SK-N-SH treated with all-trans-retinoic acid at 6 μM for 48 hours (cell line): ENCODE measurements at regions not wholly inside any gene's neighbourhood (a gene's known extent, or its start where the extent isn't known, plus 50 kb on each side); places are given as distances from the start of the nearest gene placed in this dataset.

ENCODE experiments used
- ATAC-seq: fragments of 200-7000 bp; cut with Tn5 transposase; 3 replicates; pipeline ENCODE4 v1.9.1; 2020; ENCODE audit warnings: mild to moderate bottlenecking, moderate library complexity
- ARNTL ChIP-seq: fragments of 450-650 bp; formaldehyde crosslinking; IDR thresholded peaks from 2 replicates; pipeline ENCODE4 v1.5.0; 2020; ENCODE audit warnings: low read depth, mild to moderate bottlenecking, moderate library complexity, borderline replicate concordance
- BACH2 ChIP-seq: fragments of 250-450 bp; sonication (Bioruptor Pico); IDR thresholded peaks from 2 replicates; pipeline ENCODE4 v1.9.0; 2021; ENCODE audit warnings: mild to moderate bottlenecking, borderline replicate concordance
- CSDC2 ChIP-seq: fragments of 250-450 bp; sonication (Bioruptor Pico); IDR thresholded peaks from 2 replicates; pipeline ENCODE4 v1.5.0; 2020; ENCODE audit warnings: mild to moderate bottlenecking, moderate library complexity
- ESRRG ChIP-seq: fragments of 250-450 bp; sonication (Bioruptor Pico); IDR thresholded peaks from 2 replicates; pipeline ENCODE4 v1.6.1; 2021; ENCODE audit warnings: mild to moderate bottlenecking
- GLIS3 ChIP-seq: fragments of 250-450 bp; sonication (Bioruptor Pico); IDR thresholded peaks from 2 replicates; pipeline ENCODE4 v1.5.0; 2020; ENCODE audit warnings: mild to moderate bottlenecking, moderate library complexity
- ISL1 ChIP-seq: fragments of 250-450 bp; sonication (Bioruptor Pico); IDR thresholded peaks from 2 replicates; pipeline ENCODE4 v2.1.2; 2022; ENCODE audit warnings: mild to moderate bottlenecking, moderate library complexity
- OSR1 ChIP-seq: fragments of 250-450 bp; sonication (Bioruptor Pico); IDR thresholded peaks from 2 replicates; pipeline ENCODE4 v1.8.0; 2022; ENCODE audit warnings: moderate library complexity, mild to moderate bottlenecking, inconsistent platforms
- PPARA ChIP-seq: fragments of 250-450 bp; sonication (Bioruptor Pico); IDR thresholded peaks from 2 replicates; pipeline ENCODE4 v1.5.0; 2020; ENCODE audit warnings: mild to moderate bottlenecking, borderline replicate concordance
- RARB ChIP-seq: fragments of 250-450 bp; sonication (Bioruptor Pico); IDR thresholded peaks from 2 replicates; pipeline ENCODE4 v1.8.0; 2021; ENCODE audit warnings: mild to moderate bottlenecking, moderate library complexity
- SNAI2 ChIP-seq: fragments of 250-450 bp; sonication (Bioruptor Pico); IDR thresholded peaks from 2 replicates; pipeline ENCODE4 v1.5.0; 2020; ENCODE audit warnings: mild to moderate bottlenecking, moderate library complexity
- TCF4 ChIP-seq: fragments of 250-450 bp; sonication (Bioruptor Pico); IDR thresholded peaks from 2 replicates; pipeline ENCODE4 v1.8.0; 2021; ENCODE audit warnings: mild to moderate bottlenecking, moderate library complexity, borderline replicate concordance
- ZC3H10 ChIP-seq: fragments of 250-450 bp; sonication (Bioruptor Pico); IDR thresholded peaks from 2 replicates; pipeline ENCODE4 v1.5.1; 2021; ENCODE audit warnings: mild to moderate bottlenecking, moderate library complexity
- ZFP3 ChIP-seq: fragments of 250-450 bp; sonication (Bioruptor Pico); IDR thresholded peaks from 2 replicates; pipeline ENCODE4 v1.5.0; 2020; ENCODE audit warnings: mild to moderate bottlenecking, moderate library complexity
- ZFP30 ChIP-seq: fragments of 450-650 bp; formaldehyde crosslinking; IDR thresholded peaks from 2 replicates; pipeline ENCODE4 v1.5.0; 2022; ENCODE audit warnings: mild to moderate bottlenecking, moderate library complexity
- ZNF565 ChIP-seq: fragments of 450-650 bp; formaldehyde crosslinking; conservative IDR thresholded peaks from 2 replicates; pipeline ENCODE4 v1.5.0; 2020; ENCODE audit warnings: low read depth, mild to moderate bottlenecking, moderate library complexity
- ZNF70 ChIP-seq: fragments of 450-650 bp; formaldehyde crosslinking; IDR thresholded peaks from 2 replicates; pipeline ENCODE4 v1.5.0; 2020; ENCODE audit warnings: mild to moderate bottlenecking, moderate library complexity
- TF ChIP-seq, protein P1 (sequence below): fragments of 250-450 bp; sonication (Bioruptor Pico); IDR thresholded peaks from 2 replicates; pipeline ENCODE4 v1.8.0; 2021; ENCODE audit warnings: low read depth, mild to moderate bottlenecking, moderate library complexity, borderline replicate concordance
- TF ChIP-seq, protein P2 (sequence below): fragments of 250-450 bp; sonication (Bioruptor Pico); IDR thresholded peaks from 2 replicates; pipeline ENCODE4 v1.5.1; 2021; ENCODE audit warnings: mild to moderate bottlenecking, moderate library complexity
- TF ChIP-seq, protein P3 (sequence below): fragments of 250-450 bp; sonication (Bioruptor Pico); IDR thresholded peaks from 2 replicates; pipeline ENCODE4 v1.8.0; 2020; ENCODE audit warnings: mild to moderate bottlenecking, moderate library complexity, borderline replicate concordance
- TF ChIP-seq, protein P4 (sequence below): fragments of 250-450 bp; sonication (Bioruptor Pico); IDR thresholded peaks from 2 replicates; pipeline ENCODE4 v1.5.0; 2020; ENCODE audit warnings: mild to moderate bottlenecking, moderate library complexity

DNA sequence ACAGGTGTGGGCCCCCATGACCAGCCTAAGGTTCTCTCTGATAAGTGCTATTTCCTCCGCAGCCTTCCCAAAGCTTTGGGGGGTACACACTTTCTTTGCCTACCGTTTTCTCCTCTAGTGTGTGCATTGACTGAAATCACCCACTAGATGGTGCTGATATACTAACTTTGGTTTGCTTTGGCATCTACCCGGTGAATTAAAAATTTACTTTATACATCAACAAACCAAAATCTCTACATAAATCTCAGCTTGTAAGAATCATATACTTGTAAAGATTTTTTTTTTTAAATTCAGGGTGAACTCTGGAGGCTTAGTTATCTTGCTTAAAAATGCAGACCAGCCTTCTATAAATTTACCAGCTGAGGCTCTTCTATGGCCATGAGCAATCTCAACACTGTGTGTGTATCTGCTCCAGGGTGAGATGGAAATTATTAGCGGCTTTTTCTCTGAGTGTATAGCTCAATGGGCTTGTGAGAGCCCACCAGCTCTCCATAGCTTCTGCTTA lies 475.7 kb upstream of the TNC start:
- peak; percentile 35 for ATAC-seq
- TF ChIP-seq ZC3H10 (CRISPR knock-in tag) (no peak), ESRRG (CRISPR knock-in tag) (no peak), OSR1 (no peak), ARNTL (CRISPR knock-in tag) (no peak), RARB (CRISPR knock-in tag) (no peak), CSDC2 (CRISPR knock-in tag) (no peak), BACH2 (CRISPR knock-in tag) (no peak), ISL1 (CRISPR knock-in tag) (no peak)
- TF ChIP-seq, protein P1, sequence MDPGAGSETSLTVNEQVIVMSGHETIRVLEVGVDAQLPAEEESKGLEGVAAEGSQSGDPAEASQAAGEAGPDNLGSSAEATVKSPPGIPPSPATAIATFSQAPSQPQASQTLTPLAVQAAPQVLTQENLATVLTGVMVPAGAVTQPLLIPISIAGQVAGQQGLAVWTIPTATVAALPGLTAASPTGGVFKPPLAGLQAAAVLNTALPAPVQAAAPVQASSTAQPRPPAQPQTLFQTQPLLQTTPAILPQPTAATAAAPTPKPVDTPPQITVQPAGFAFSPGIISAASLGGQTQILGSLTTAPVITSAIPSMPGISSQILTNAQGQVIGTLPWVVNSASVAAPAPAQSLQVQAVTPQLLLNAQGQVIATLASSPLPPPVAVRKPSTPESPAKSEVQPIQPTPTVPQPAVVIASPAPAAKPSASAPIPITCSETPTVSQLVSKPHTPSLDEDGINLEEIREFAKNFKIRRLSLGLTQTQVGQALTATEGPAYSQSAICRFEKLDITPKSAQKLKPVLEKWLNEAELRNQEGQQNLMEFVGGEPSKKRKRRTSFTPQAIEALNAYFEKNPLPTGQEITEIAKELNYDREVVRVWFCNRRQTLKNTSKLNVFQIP (CRISPR knock-in tag), result no peak
- TF ChIP-seq, protein P2, sequence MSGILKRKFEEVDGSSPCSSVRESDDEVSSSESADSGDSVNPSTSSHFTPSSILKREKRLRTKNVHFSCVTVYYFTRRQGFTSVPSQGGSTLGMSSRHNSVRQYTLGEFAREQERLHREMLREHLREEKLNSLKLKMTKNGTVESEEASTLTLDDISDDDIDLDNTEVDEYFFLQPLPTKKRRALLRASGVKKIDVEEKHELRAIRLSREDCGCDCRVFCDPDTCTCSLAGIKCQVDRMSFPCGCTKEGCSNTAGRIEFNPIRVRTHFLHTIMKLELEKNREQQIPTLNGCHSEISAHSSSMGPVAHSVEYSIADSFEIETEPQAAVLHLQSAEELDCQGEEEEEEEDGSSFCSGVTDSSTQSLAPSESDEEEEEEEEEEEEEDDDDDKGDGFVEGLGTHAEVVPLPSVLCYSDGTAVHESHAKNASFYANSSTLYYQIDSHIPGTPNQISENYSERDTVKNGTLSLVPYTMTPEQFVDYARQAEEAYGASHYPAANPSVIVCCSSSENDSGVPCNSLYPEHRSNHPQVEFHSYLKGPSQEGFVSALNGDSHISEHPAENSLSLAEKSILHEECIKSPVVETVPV (CRISPR knock-in tag), result no peak
- TF ChIP-seq, protein P3, sequence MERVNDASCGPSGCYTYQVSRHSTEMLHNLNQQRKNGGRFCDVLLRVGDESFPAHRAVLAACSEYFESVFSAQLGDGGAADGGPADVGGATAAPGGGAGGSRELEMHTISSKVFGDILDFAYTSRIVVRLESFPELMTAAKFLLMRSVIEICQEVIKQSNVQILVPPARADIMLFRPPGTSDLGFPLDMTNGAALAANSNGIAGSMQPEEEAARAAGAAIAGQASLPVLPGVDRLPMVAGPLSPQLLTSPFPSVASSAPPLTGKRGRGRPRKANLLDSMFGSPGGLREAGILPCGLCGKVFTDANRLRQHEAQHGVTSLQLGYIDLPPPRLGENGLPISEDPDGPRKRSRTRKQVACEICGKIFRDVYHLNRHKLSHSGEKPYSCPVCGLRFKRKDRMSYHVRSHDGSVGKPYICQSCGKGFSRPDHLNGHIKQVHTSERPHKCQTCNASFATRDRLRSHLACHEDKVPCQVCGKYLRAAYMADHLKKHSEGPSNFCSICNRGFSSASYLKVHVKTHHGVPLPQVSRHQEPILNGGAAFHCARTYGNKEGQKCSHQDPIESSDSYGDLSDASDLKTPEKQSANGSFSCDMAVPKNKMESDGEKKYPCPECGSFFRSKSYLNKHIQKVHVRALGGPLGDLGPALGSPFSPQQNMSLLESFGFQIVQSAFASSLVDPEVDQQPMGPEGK (CRISPR knock-in tag), result no peak

DNA sequence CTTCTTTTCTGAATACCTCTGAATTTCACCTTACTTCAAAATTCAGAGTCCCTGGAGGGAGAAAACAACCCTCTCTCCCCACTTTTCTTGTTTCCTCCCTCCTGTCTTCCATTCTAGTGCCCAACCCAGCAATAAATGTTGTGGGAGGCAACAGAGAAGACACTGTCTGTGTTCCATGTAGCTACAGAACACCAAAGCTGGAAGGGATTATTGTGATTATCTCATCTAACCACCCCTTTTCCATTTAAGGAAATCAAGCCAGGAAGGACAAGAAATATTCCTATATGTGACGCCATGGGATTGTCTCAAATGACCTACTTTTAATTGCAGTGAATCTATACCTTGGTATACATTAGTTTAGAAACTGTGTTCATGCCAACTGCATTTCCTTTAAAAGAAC lies 476.6 kb upstream of the TNC start:
- TF ChIP-seq ZNF70 (CRISPR knock-in tag), result no peak
- TF ChIP-seq, protein P2 (CRISPR knock-in tag), result no peak
- no peak for TF ChIP-seq ZNF565
- TF ChIP-seq SNAI2 (CRISPR knock-in tag), result no peak
- no peak for TF ChIP-seq GLIS3 (CRISPR knock-in tag)
- no peak for TF ChIP-seq ARNTL (CRISPR knock-in tag)
- no peak for TF ChIP-seq ZFP3 (CRISPR knock-in tag)
- TF ChIP-seq ZC3H10 (CRISPR knock-in tag), result no peak
- TF ChIP-seq, protein P3 (CRISPR knock-in tag), result no peak
- no peak for TF ChIP-seq ESRRG (CRISPR knock-in tag)
- no peak for TF ChIP-seq OSR1
- TF ChIP-seq TCF4 (CRISPR knock-in tag), result no peak
- no peak for TF ChIP-seq PPARA
- TF ChIP-seq CSDC2 (CRISPR knock-in tag), result no peak
- TF ChIP-seq BACH2 (CRISPR knock-in tag), result no peak
- TF ChIP-seq, protein P4, sequence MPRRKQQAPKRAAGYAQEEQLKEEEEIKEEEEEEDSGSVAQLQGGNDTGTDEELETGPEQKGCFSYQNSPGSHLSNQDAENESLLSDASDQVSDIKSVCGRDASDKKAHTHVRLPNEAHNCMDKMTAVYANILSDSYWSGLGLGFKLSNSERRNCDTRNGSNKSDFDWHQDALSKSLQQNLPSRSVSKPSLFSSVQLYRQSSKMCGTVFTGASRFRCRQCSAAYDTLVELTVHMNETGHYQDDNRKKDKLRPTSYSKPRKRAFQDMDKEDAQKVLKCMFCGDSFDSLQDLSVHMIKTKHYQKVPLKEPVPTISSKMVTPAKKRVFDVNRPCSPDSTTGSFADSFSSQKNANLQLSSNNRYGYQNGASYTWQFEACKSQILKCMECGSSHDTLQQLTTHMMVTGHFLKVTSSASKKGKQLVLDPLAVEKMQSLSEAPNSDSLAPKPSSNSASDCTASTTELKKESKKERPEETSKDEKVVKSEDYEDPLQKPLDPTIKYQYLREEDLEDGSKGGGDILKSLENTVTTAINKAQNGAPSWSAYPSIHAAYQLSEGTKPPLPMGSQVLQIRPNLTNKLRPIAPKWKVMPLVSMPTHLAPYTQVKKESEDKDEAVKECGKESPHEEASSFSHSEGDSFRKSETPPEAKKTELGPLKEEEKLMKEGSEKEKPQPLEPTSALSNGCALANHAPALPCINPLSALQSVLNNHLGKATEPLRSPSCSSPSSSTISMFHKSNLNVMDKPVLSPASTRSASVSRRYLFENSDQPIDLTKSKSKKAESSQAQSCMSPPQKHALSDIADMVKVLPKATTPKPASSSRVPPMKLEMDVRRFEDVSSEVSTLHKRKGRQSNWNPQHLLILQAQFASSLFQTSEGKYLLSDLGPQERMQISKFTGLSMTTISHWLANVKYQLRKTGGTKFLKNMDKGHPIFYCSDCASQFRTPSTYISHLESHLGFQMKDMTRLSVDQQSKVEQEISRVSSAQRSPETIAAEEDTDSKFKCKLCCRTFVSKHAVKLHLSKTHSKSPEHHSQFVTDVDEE, result no peak
- TF ChIP-seq, protein P1 (CRISPR knock-in tag), result no peak
- TF ChIP-seq ZFP30, result no peak

More for the DNA sequence above, 476.6 kb upstream of the TNC start:
- no peak for ATAC-seq
